Neural cell (in vitro differentiated cells): ENCODE measurements at regions not wholly inside any gene's neighbourhood (a gene's known extent, or its start where the extent isn't known, plus 50 kb on each side); places are given as distances from the start of the nearest gene placed in this dataset.

Experiments
- H2AFZ ChIP-seq: fragments of 200-600, 300-800 bp; sonication (generic), shearing (Covaris generic); 2 replicates; pipeline ENCODE4 v1.6.0; 2014; ENCODE audit warnings: low read depth, mild to moderate bottlenecking, antibody characterized with exemption, low read length, moderate library complexity
- H3F3A ChIP-seq: fragments of 200-600 bp; shearing (Covaris generic); 2 replicates; pipeline ENCODE4 v1.6.1; 2016; ENCODE audit warnings: mild to moderate bottlenecking, moderate library complexity, mixed read lengths, antibody characterized with exemption, low read length; ENCODE audit not compliant: insufficient read depth, poor library complexity, severe bottlenecking
- H3K27ac ChIP-seq: fragments of 200-600, 300-800 bp; sonication (generic), shearing (Covaris generic); 2 replicates; pipeline ENCODE4 v1.5.1; 2014; ENCODE audit warnings: mild to moderate bottlenecking, low read length, moderate library complexity
- H3K27me3 ChIP-seq: fragments of 300-800, 200-600 bp; sonication (generic), shearing (Covaris generic); 2 replicates; pipeline ENCODE4 v1.6.0; 2014; ENCODE audit warnings: mild to moderate bottlenecking, low read depth, low read length, moderate library complexity; ENCODE audit not compliant: insufficient read depth
- H3K36me3 ChIP-seq: fragments of 300-800, 200-600 bp; sonication (generic), shearing (Covaris generic); 2 replicates; pipeline ENCODE4 v1.5.1; 2014; ENCODE audit warnings: mild to moderate bottlenecking, antibody characterized with exemption, low read length, moderate library complexity; ENCODE audit not compliant: insufficient read depth
- H3K4me2 ChIP-seq: fragments of 300-800, 200-600 bp; sonication (generic), shearing (Covaris generic); 2 replicates; pipeline ENCODE4 v1.6.0; 2014; ENCODE audit warnings: mild to moderate bottlenecking, low read length
- H3K4me3 ChIP-seq: fragments of 300-800, 200-600 bp; sonication (generic), shearing (Covaris generic); 2 replicates; pipeline ENCODE4 v1.5.1; 2014; ENCODE audit warnings: mild to moderate bottlenecking, low read length, moderate library complexity
- H3K79me2 ChIP-seq: fragments of 200-600 bp; shearing (Covaris generic); replicated peaks from 2 replicates; pipeline ENCODE4 v1.6.0; 2014; ENCODE audit warnings: mild to moderate bottlenecking, low read length, moderate library complexity; ENCODE audit not compliant: insufficient read depth
- H3K9ac ChIP-seq: fragments of 300-800, 200-600 bp; sonication (generic), shearing (Covaris generic); 2 replicates; pipeline ENCODE4 v1.6.1; 2016; ENCODE audit warnings: mild to moderate bottlenecking, low read length, mixed read lengths
- H3K9me2 ChIP-seq: fragments of 200-600 bp; shearing (Covaris generic); 2 replicates; pipeline ENCODE4 v1.6.1; 2016; ENCODE audit warnings: mild to moderate bottlenecking, low read length, mixed read lengths; ENCODE audit not compliant: insufficient read depth
- H3K9me3 ChIP-seq: fragments of 200-600, 300-800 bp; sonication (generic), shearing (Covaris generic); 2 replicates; pipeline ENCODE4 v1.6.1; 2016; ENCODE audit warnings: mild to moderate bottlenecking, mixed run types, low read length, moderate library complexity, mixed read lengths
- H4K20me1 ChIP-seq: fragments of 200-600 bp; shearing (Covaris generic); 2 replicates; pipeline ENCODE4 v1.6.1; 2016; ENCODE audit warnings: mild to moderate bottlenecking, mixed run types; ENCODE audit not compliant: insufficient read depth
- EP300 ChIP-seq: fragments of 450-650 bp; conservative IDR thresholded peaks from 2 replicates; pipeline ENCODE4 v1.6.1; 2014; ENCODE audit warnings: antibody characterized with exemption, mild to moderate bottlenecking, moderate library complexity; ENCODE audit not compliant: poor library complexity, severe bottlenecking
- EZH2 ChIP-seq: fragments of 200-600, 300-800 bp; shearing (Covaris generic), sonication (generic); IDR thresholded peaks from 2 replicates; pipeline ENCODE4 v1.6.1; 2014; ENCODE audit warnings: antibody characterized with exemption, low read length, borderline replicate concordance, mild to moderate bottlenecking; ENCODE audit not compliant: insufficient read depth, poor library complexity, severe bottlenecking
- MXI1 ChIP-seq: fragments of 450-650 bp; conservative IDR thresholded peaks from 2 replicates; pipeline ENCODE4 v1.6.1; 2014; ENCODE audit warnings: antibody characterized with exemption, mild to moderate bottlenecking; ENCODE audit not compliant: poor library complexity, severe bottlenecking
- POLR2AphosphoS5 ChIP-seq: IDR thresholded peaks from 2 replicates; pipeline ENCODE4 v1.6.1; 2012
- RAD21 ChIP-seq: fragments of 450-650 bp; conservative IDR thresholded peaks from 2 replicates; pipeline ENCODE4 v1.6.1; 2014; ENCODE audit warnings: antibody characterized with exemption, mild to moderate bottlenecking, moderate library complexity
- SMC3 ChIP-seq: fragments of 450-650 bp; conservative IDR thresholded peaks from 2 replicates; pipeline ENCODE4 v1.6.1; 2014; ENCODE audit warnings: antibody characterized with exemption, mild to moderate bottlenecking, moderate library complexity; ENCODE audit not compliant: poor library complexity
- TAF1 ChIP-seq: IDR thresholded peaks from 2 replicates; pipeline ENCODE4 v1.6.1; 2012; ENCODE audit warnings: low read depth
- TF ChIP-seq, protein P1 (sequence below): IDR thresholded peaks from 2 replicates; pipeline ENCODE4 v1.6.1; 2012; ENCODE audit warnings: borderline replicate concordance
- TF ChIP-seq, protein P2 (sequence below): fragments of 450-650 bp; IDR thresholded peaks from 2 replicates; pipeline ENCODE4 v1.5.1; 2014; ENCODE audit warnings: antibody characterized with exemption, mild to moderate bottlenecking, moderate library complexity; ENCODE audit not compliant: poor library complexity, severe bottlenecking

DNA sequence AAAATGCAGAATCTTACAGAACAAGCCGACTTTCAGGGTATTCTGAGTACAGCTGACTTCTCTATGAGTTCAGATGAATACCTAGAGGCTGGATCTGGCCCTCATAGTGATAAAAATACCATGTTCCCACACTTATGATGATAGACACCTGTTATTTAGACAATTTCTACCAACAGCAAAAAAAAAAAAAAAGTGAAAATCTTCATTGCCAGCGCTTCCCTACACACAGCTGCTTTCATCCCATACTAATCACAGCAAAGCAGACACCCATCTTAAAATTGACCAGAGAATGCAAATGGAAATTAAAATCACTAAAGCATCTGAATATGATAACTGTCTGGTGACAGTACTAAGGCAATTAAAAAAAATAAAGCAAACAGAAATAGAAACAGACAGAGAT is 132.1 kb upstream of the ADGRL3 start:
- Histone ChIP-seq H3K9ac (no peak overlapping the region), H3K4me2 (no peak overlapping the region), H3K27me3 (no peaks in the 10 kb centered on the region), H3K9me3 (no peaks in the 10 kb centered on the region), H3F3A (no peaks in the 10 kb centered on the region), H2AFZ (no peak overlapping the region), H3K27ac (no peak overlapping the region), H3K79me2 (no peaks in the 10 kb centered on the region), H4K20me1 (no peaks in the 10 kb centered on the region), H3K4me3 (no peak overlapping the region), H3K36me3 (no peaks in the 10 kb centered on the region), H3K9me2 (no peaks in the 10 kb centered on the region)
- TF ChIP-seq POLR2AphosphoS5 (peak; percentile 40), MXI1 (no peak)

DNA sequence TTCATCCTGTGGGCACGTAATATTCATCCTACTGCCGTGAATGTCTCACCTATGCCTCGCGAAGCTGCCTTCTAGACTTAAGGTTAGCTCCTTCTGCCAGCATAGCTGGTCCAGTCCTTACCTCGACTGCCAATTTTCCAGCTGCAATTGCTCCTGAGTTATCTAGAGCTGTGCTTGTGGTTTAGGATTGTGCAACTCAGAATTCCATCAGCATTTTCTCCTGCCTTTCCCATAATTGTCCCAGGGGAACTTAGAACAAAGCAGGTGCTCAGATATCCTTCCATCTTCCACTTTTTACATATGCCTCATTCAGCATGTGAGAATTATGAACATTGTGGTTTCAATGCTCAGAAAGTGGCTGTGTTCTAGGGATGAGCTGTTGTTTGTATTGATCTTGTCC is 131.4 kb upstream of the ADGRL3 start:
- H3K27me3 ChIP-seq = no peaks in the 10 kb centered on the region
- no peaks in the 10 kb centered on the region for H3K9me3 ChIP-seq
- no peak overlapping the region for H3K27ac ChIP-seq
- H4K20me1 ChIP-seq = no peaks in the 10 kb centered on the region
- no peaks in the 10 kb centered on the region for H3K79me2 ChIP-seq
- TF ChIP-seq EP300 = no peak
- TF ChIP-seq, protein P1, sequence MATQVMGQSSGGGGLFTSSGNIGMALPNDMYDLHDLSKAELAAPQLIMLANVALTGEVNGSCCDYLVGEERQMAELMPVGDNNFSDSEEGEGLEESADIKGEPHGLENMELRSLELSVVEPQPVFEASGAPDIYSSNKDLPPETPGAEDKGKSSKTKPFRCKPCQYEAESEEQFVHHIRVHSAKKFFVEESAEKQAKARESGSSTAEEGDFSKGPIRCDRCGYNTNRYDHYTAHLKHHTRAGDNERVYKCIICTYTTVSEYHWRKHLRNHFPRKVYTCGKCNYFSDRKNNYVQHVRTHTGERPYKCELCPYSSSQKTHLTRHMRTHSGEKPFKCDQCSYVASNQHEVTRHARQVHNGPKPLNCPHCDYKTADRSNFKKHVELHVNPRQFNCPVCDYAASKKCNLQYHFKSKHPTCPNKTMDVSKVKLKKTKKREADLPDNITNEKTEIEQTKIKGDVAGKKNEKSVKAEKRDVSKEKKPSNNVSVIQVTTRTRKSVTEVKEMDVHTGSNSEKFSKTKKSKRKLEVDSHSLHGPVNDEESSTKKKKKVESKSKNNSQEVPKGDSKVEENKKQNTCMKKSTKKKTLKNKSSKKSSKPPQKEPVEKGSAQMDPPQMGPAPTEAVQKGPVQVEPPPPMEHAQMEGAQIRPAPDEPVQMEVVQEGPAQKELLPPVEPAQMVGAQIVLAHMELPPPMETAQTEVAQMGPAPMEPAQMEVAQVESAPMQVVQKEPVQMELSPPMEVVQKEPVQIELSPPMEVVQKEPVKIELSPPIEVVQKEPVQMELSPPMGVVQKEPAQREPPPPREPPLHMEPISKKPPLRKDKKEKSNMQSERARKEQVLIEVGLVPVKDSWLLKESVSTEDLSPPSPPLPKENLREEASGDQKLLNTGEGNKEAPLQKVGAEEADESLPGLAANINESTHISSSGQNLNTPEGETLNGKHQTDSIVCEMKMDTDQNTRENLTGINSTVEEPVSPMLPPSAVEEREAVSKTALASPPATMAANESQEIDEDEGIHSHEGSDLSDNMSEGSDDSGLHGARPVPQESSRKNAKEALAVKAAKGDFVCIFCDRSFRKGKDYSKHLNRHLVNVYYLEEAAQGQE = no peak
- TF ChIP-seq MXI1 = no peak
- TF ChIP-seq EZH2 = no peak
- TF ChIP-seq, protein P2, sequence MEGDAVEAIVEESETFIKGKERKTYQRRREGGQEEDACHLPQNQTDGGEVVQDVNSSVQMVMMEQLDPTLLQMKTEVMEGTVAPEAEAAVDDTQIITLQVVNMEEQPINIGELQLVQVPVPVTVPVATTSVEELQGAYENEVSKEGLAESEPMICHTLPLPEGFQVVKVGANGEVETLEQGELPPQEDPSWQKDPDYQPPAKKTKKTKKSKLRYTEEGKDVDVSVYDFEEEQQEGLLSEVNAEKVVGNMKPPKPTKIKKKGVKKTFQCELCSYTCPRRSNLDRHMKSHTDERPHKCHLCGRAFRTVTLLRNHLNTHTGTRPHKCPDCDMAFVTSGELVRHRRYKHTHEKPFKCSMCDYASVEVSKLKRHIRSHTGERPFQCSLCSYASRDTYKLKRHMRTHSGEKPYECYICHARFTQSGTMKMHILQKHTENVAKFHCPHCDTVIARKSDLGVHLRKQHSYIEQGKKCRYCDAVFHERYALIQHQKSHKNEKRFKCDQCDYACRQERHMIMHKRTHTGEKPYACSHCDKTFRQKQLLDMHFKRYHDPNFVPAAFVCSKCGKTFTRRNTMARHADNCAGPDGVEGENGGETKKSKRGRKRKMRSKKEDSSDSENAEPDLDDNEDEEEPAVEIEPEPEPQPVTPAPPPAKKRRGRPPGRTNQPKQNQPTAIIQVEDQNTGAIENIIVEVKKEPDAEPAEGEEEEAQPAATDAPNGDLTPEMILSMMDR = no peak
- TF ChIP-seq POLR2AphosphoS5 = no peak
- no peak for TF ChIP-seq RAD21
- TF ChIP-seq TAF1 = no peak
- TF ChIP-seq SMC3 = no peak
- no peaks in the 10 kb centered on the region for H3K36me3 ChIP-seq
- H3F3A ChIP-seq = no peaks in the 10 kb centered on the region
- no peak overlapping the region for H3K9ac ChIP-seq
- no peak overlapping the region for H3K4me3 ChIP-seq
- H2AFZ ChIP-seq = no peak overlapping the region
- no peaks in the 10 kb centered on the region for H3K9me2 ChIP-seq
- no peak overlapping the region for H3K4me2 ChIP-seq

DNA sequence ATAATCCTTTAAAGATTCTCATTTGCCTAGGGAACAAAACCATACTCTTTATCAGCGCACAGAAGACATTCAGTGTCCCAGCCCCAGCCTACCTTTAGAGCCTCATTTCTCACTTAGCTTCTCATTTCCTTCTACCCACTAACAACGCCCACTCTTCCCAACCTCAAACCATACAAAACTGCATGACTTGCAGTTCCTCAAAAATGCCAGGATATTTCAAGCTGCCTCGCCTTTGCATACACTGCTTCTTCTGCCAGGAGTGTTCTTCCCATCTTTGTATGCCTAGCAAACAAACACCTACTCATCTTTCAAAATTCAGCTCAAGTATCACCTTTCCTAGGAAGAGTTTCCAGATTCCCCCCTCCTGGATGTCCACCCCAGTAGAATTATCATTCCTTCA is 129.9 kb upstream of the ADGRL3 start:
- Histone ChIP-seq H2AFZ (no peak overlapping the region), H3K27me3 (no peaks in the 10 kb centered on the region), H4K20me1 (no peaks in the 10 kb centered on the region), H3K4me3 (no peak overlapping the region), H3K4me2 (no peak overlapping the region), H3F3A (no peaks in the 10 kb centered on the region), H3K36me3 (no peaks in the 10 kb centered on the region), H3K9me2 (no peaks in the 10 kb centered on the region), H3K9ac (no peak overlapping the region), H3K27ac (no peak overlapping the region), H3K9me3 (no peaks in the 10 kb centered on the region), H3K79me2 (no peaks in the 10 kb centered on the region)
- TF ChIP-seq, protein P2 = no peak
- TF ChIP-seq RAD21 (no peak), POLR2AphosphoS5 (no peak), EZH2 (no peak), SMC3 (no peak), TAF1 (no peak), MXI1 (no peak), EP300 (no peak)
- TF ChIP-seq, protein P1 = no peak
